Erythroblast (primary cell): ENCODE measurements at regions not wholly inside any gene's neighbourhood (a gene's known extent, or its start where the extent isn't known, plus 50 kb on each side); places are given as distances from the start of the nearest gene placed in this dataset.

Experiments
- GATA1 ChIP-seq: IDR thresholded peaks from 2 replicates; pipeline ENCODE4 v1.6.1; 2011; ENCODE audit warnings: low read depth, mild to moderate bottlenecking, control low read depth, low read length, moderate library complexity
- POLR2A ChIP-seq: IDR thresholded peaks from 2 replicates; pipeline ENCODE4 v1.6.1; 2011; ENCODE audit warnings: mild to moderate bottlenecking, low read length

DNA sequence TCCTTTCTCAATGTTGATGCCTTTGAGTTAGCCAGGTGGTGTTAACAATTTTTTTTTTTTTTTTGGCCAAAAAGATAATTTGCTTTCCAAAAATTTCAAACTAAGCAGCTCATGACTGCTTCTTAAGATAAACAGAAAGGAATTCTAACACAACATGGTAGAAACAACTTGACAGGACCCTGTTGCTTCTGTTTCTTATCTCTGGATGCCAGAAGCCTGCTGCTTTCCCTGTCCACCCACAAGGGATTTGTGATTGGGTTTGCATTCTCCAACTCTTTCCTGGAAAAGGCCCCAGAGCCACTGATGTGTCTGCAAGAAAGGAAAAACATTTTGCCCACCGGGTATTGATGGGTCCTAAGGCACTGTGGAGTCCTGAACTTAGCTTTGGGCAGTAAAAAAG lies 217.2 kb upstream of the PKDCC start:
- no peak for TF ChIP-seq POLR2A
- no peak for TF ChIP-seq GATA1
